ENCODE measurements at regions not wholly inside any gene's neighbourhood (a gene's known extent, or its start where the extent isn't known, plus 50 kb on each side); places are given as distances from the start of the nearest gene placed in this dataset.

- no peaks in the 10 kb centered on the region for H3K36me3 ChIP-seq
- WGBS, 5 donors: 83 to 92% (median 89%) methylated on average over 6 of the region's 6 CpGs
- TF ChIP-seq CTCF (IDR thresholded peaks at IDR 0.05 in 8 of 11, conservative IDR thresholded peaks at IDR 0.05 in 3 of 11) (no peak), POLR2AphosphoS5 (IDR thresholded peaks at IDR 0.05) (no peak), POLR2A (IDR thresholded peaks at IDR 0.05) (no peak)
- no peak overlapping the region for H3K4me3 ChIP-seq
- H3K4me1 ChIP-seq: no peaks in the 10 kb centered on the region
- H3K9me3 ChIP-seq: no peaks in the 10 kb centered on the region
- no peak overlapping the region for H3K27ac ChIP-seq
- intact Hi-C loops (cut with DNase I; ENCODE audit: low total_unique reads): no loop called here
- H3K27me3 ChIP-seq (replicated peaks in 1 of 7): no peaks in the 10 kb centered on the region
- no peak for DNase-seq
These were observed 169.3 kb downstream of the CASP12 start for GRCh38 chr11:104728927-104729326.

DNA sequence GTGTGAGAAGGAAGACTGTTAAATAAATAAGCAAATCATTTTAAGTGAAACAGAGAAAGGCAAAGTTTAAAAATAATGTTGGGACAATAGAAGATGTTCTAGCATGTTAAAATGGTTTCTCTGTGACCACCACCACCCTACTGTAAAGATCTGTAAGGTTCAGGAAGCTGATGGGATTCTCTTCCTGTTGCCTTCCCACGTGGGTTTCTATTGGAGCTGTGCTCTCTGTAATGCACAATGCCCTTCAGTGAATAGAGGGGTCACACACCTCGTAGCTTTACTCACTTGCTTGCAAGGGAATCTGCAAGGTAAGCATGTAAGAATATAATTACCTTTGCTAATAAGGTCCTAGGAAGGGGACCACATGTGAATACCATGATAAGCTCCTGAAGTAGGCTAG lies 170.5 kb downstream of the CASP12 start:
- WGBS, 5 donors: 29 to 44% (median 38%) methylated on average over 2 of the region's 2 CpGs
- no peak for DNase-seq
- Histone ChIP-seq H3K27me3 (replicated peaks in 1 of 7) (no peaks in the 10 kb centered on the region), H3K9me3 (peaks cover 0 to 11% (median 9%) of the 10 kb centered on the region in 8 donors), H3K4me1 (no peaks in the 10 kb centered on the region), H3K4me3 (no peak overlapping the region), H3K36me3 (no peaks in the 10 kb centered on the region), H3K27ac (no peak overlapping the region)
- no peak for TF ChIP-seq CTCF (IDR thresholded peaks at IDR 0.05 in 8 of 11, conservative IDR thresholded peaks at IDR 0.05 in 3 of 11)
- no peak for TF ChIP-seq POLR2AphosphoS5 (IDR thresholded peaks at IDR 0.05)
- no peak for TF ChIP-seq POLR2A (IDR thresholded peaks at IDR 0.05)
- intact Hi-C loops (cut with DNase I; ENCODE audit: low total_unique reads): no loop called here

DNA sequence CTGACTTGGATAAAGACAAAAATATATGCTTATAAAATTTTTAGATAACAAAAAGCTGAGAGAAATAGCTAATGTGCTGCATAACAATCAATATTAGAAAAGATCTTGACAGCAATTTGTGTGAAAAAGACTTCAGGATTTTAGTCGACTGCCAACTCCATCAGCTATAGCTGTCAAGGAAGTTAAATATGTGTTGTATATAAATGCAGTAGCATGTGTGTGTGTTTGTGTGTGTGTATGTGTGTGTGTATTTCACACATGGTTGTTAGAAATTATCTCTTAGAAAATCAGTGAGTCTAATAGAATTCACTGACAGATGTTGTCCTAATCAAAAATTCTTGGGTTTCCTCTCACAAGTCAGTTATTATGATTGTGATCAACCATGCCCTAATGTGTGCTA lies 171.2 kb downstream of the CASP12 start:
- no peak for TF ChIP-seq POLR2A (IDR thresholded peaks at IDR 0.05)
- TF ChIP-seq CTCF (IDR thresholded peaks at IDR 0.05 in 8 of 11, conservative IDR thresholded peaks at IDR 0.05 in 3 of 11): no peak
- TF ChIP-seq POLR2AphosphoS5 (IDR thresholded peaks at IDR 0.05): no peak
- H3K4me3 ChIP-seq: no peak overlapping the region
- 82 to 90% (median 83%) methylated on average over 1 of the region's 1 CpG for WGBS, 5 donors

GRCh38 chr11:104725796-104726408 lies 172.4 kb downstream of the CASP12 start:
- Histone ChIP-seq H3K27ac (no peak overlapping the region), H3K36me3 (no peaks in the 10 kb centered on the region), H3K9me3 (peaks cover 0 to 14% (median 11%) of the 10 kb centered on the region in 8 donors), H3K27me3 (replicated peaks in 1 of 7) (no peaks in the 10 kb centered on the region), H3K4me3 (no peak overlapping the region), H3K4me1 (no peaks in the 10 kb centered on the region)
- DNase-seq: no peak
- no peak for TF ChIP-seq POLR2AphosphoS5 (IDR thresholded peaks at IDR 0.05)
- TF ChIP-seq CTCF (IDR thresholded peaks at IDR 0.05 in 8 of 11, conservative IDR thresholded peaks at IDR 0.05 in 3 of 11): no peak
- no peak for TF ChIP-seq POLR2A (IDR thresholded peaks at IDR 0.05)
- intact Hi-C loops (cut with DNase I; ENCODE audit: low total_unique reads): no loop called here
- WGBS, 5 donors: 57 to 87% (median 84%) methylated on average over 4 of the region's 4 CpGs

More for the DNA sequence above, 171.2 kb downstream of the CASP12 start:
- peaks cover 0 to 14% (median 11%) of the 10 kb centered on the region in 8 donors for H3K9me3 ChIP-seq
- H3K27ac ChIP-seq: no peak overlapping the region
- intact Hi-C loops (cut with DNase I; ENCODE audit: low total_unique reads): no loop called here
- H3K36me3 ChIP-seq: no peaks in the 10 kb centered on the region
- H3K4me1 ChIP-seq: no peaks in the 10 kb centered on the region
- no peak for DNase-seq
- H3K27me3 ChIP-seq (replicated peaks in 1 of 7): no peaks in the 10 kb centered on the region
